Posterior cingulate gyrus (tissue), 11 donors: ENCODE measurements at regions not wholly inside any gene's neighbourhood (a gene's known extent, or its start where the extent isn't known, plus 50 kb on each side); places are given as distances from the start of the nearest gene placed in this dataset.

ENCODE experiments used
- DNase-seq, 10 donors: peaks; one replicate each; pipeline versions ENCODE4 v3.0.0 to v3.0.0-alpha.2; 2020 to 2021; ENCODE audit warnings: mixed read lengths in 3 of 10
- intact Hi-C: fragments of 100-400 bp; cut with DNase I; formaldehyde crosslinking; loops from one replicate; pipeline ENCODE4 v1.15.1; 2023

DNA sequence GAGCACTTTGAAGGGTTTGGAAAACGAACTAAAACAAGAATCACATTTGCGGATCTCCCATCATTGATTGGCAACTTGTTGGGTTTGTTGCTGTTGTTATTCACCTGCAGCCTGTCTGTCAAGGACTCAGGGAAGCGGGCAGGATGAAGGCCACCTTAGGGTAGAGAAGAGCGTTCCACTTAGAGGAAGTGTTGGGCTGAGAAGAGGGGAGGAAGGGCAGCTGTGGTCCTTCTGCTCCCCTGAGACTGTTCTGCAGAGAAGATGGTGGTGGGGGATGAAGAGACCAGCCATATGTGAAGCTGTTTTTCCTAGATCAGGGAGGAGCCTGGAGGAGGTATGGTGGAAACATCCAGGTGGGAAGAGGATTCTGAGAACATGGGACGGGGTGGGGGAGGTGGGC is 70.6 kb upstream of the CPEB4 start:
- intact Hi-C loops, result no loop called here
- DNase-seq, result no peak

GRCh38 chr5:173819521-173819920 is 68.6 kb upstream of the CPEB4 start:
- DNase-seq, result no peak
- intact Hi-C loops, result no loop called here

DNA sequence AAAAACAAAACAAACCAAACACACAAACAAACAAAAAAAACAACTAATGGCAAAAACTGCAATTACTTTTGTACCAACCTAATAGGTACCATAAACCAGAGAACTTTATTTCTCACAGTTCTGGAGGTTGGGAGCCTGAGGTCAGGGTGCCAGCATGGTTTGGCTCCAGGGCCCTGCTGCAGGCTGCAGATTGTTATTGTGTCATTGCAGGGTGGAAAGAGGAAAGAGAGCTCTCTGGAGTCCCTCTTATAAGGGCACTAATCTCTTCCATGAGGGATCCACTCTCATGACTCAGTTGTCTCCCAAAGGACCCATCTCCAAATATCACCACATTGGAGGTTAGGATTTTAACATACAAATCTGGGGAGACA is 64.9 kb upstream of the CPEB4 start:
- no peak for DNase-seq
- intact Hi-C loops, result no loop called here

DNA sequence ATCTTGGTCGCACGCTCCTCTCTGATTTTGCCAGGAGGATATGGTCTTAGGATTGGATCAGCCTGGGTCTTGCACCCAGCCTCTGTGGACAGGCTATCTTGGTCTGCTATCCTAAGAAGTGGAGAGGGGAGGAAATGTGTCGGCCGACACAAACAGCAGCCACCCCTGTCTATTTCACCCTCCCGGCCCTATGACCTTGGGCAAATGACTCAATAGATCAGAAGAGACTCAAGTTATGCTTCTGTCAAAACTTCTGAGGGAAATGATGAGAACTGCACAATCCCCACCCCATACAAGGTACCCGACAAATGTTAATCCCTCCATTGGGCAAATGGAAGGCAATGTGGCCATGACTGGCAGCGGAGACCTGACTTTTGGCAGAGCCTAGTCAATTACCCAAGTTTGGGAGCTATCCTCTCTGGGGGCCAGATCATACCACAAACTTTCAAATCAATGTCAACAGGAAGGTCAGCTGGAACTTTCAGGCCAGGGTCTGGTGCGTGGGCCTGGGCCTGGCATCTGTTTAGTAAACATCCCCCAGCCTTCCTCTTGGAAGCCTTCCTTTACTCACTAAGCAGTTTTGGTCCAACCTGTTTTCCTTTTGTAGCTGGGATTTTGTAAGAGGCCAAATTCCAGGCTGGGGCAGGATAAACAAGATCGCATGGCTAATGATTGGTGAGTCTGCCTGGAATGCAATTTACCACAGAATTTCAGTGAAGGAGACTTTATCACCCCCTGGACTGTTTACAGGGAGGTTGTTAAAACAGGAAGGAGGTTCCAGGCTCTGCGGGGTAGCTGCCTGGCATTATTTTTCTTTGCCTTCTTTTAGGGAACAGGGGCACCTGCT is 64.2 kb upstream of the CPEB4 start:
- no peak for DNase-seq
- intact Hi-C loops, result no loop called here

- intact Hi-C loops, result no loop called here
- peak in 7 of 10 donors; percentile 23 to 90 (median 59) for DNase-seq
Measured at GRCh38 chr5:173825215-173825865, 62.8 kb upstream of the CPEB4 start.

- no peak for DNase-seq
- intact Hi-C loops, result no loop called here
Measured at GRCh38 chr5:173826086-173826427, 62.1 kb upstream of the CPEB4 start.

- intact Hi-C loops, result no loop called here
- DNase-seq, result no peak
Measured at GRCh38 chr5:173826428-173827350, 61.5 kb upstream of the CPEB4 start.

DNA sequence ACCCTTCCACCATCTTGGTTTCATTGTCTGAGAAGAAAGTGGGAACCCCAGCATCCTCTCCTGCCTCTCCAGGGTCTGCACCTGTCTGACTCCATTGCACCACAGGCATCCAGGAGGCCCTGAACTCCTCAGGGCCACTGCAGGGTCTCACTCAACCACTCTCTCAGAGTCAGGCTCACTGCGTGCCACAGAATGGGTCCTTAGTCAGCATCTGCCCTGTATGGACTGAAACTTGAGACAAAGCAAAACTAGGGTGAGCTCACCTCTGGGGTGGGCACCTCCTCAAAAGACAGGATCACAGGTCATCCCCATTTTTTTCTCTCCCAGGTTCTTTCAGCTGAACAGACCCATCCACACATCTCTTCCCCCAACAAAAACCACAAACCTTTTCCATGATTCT is 59.2 kb upstream of the CPEB4 start:
- DNase-seq, result no peak
- intact Hi-C loops, result no loop called here

GRCh38 chr5:173829826-173830225 is 58.3 kb upstream of the CPEB4 start:
- intact Hi-C loops, result no loop called here

DNA sequence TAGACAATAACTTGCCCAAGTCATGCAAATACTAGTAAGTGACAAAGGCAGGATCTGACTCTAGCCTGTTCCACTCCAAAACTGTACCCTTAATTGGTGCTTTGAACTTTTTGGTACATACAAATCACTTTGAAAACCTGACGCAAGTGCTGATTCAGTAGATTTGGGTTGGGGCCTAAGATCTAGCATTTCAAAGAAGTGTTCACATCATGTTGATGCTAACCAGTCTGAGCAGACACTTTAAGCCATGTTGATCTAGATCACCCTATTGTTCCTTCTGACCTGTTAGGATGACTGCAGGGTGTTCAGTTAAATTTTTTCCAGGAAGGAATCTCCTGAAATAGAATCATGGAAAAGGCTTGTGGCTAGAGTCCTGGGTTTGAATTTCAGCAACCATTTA is 57.7 kb upstream of the CPEB4 start:
- no peak for DNase-seq
- intact Hi-C loops, result no loop called here

More at GRCh38 chr5:173829826-173830225, 58.3 kb upstream of the CPEB4 start:
- no peak for DNase-seq

GRCh38 chr5:173831196-173831914 is 56.8 kb upstream of the CPEB4 start:
- intact Hi-C loops, result no loop called here

DNA sequence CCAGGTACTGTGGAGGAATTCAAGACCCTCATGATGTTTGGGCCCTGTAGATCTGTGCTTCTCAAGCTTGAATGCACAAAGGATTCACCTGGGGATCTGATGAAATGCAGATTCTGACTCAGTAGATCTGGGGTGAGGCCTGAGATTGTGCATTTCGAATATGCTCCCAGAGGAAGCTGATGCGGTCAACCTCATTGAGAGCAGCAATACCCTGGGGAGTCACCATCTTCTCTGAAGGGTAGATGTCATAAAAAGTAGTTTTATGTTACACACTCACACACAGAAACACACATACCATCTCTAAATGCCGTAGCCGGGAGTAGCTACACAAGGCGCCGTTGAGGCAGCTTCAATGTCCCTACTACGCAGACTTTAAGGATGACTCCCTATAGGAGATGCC is 55.8 kb upstream of the CPEB4 start:
- no peak for DNase-seq
- intact Hi-C loops, result no loop called here

More at GRCh38 chr5:173831196-173831914, 56.8 kb upstream of the CPEB4 start:
- no peak for DNase-seq

- intact Hi-C loops, result no loop called here
- no peak for DNase-seq
Measured at GRCh38 chr5:173833196-173833985, 54.8 kb upstream of the CPEB4 start.

GRCh38 chr5:173834071-173834771 is 53.9 kb upstream of the CPEB4 start:
- intact Hi-C loops, result no loop called here
- no peak for DNase-seq

GRCh38 chr5:173835131-173835530 is 53.0 kb upstream of the CPEB4 start:
- intact Hi-C loops, result no loop called here
- peak in 2 of 10 donors; percentile 14 to 27 for DNase-seq

- no peak for DNase-seq
- intact Hi-C loops, result no loop called here
Measured at GRCh38 chr5:173835661-173836060, 52.5 kb upstream of the CPEB4 start.

DNA sequence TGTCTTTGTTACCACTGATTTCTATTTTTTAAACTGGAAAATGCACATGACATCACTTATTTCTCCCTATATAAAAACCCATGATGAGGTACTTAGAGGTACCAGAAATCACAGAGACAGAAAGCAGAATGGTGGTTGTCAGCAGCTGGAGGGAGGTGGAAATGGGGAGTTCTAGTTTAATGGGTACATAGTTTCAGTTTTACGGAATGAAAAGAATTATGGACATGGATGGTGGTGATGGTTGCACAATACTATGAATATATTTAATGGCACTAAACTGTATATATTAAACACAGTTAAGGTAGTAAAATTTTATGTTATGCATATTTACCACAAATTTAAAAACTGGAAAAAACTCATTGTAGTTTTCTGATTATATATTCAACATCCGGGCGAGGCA is 50.5 kb upstream of the CPEB4 start:
- intact Hi-C loops, result no loop called here
- DNase-seq, result no peak
